NCI-H345 (cell line): ENCODE measurements at regions not wholly inside any gene's neighbourhood (a gene's known extent, or its start where the extent isn't known, plus 50 kb on each side); places are given as distances from the start of the nearest gene placed in this dataset.

Source experiments
- DNase-seq: peaks from one replicate; lab custom pipeline; 2025; lab: John Stamatoyannopoulos, UW

- no peak for DNase-seq
Measured at GRCh38 chr17:10976401-10976800, 138.5 kb upstream of the PIRT start.

GRCh38 chr17:10968007-10968406, 130.1 kb upstream of the PIRT start:
- DNase-seq, result no peak

GRCh38 chr17:10956821-10957220, 118.9 kb upstream of the PIRT start:
- no peak for DNase-seq

GRCh38 chr17:10944819-10945218, 106.9 kb upstream of the PIRT start:
- no peak for DNase-seq

- DNase-seq, result no peak
Measured at GRCh38 chr17:10936931-10937330, 99.0 kb upstream of the PIRT start.

- no peak for DNase-seq
Measured at GRCh38 chr17:10932938-10933337, 95.1 kb upstream of the PIRT start.

GRCh38 chr17:10931133-10931532, 93.2 kb upstream of the PIRT start:
- no peak for DNase-seq

GRCh38 chr17:10927712-10928111, 89.8 kb upstream of the PIRT start:
- DNase-seq, result no peak

GRCh38 chr17:10920558-10921108, 82.7 kb upstream of the PIRT start:
- no peak for DNase-seq

GRCh38 chr17:10907370-10907769, 69.5 kb upstream of the PIRT start:
- DNase-seq, result no peak

- no peak for DNase-seq
Measured at GRCh38 chr17:10899281-10899680, 61.4 kb upstream of the PIRT start.

GRCh38 chr17:10894220-10894619, 56.3 kb upstream of the PIRT start:
- no peak for DNase-seq

- DNase-seq, result no peak
Measured at GRCh38 chr17:10888858-10889257, 51.0 kb upstream of the PIRT start.
